Calu3 (cell line): ENCODE measurements at regions not wholly inside any gene's neighbourhood (a gene's known extent, or its start where the extent isn't known, plus 50 kb on each side); places are given as distances from the start of the nearest gene placed in this dataset.

Experiments
- BruUV-seq: library from RNA; stranded (reverse); fragments of 400-500 nt; replicated peaks from 2 replicates; lab custom pipeline; 2021; lab: Mats Ljungman, UMichigan
- CTCF ChIA-PET: fragments of 300-600 bp; sonication (Branson Sonifier 250); formaldehyde crosslinking; loops from one replicate; lab custom pipeline; 2022; ENCODE audit warnings: antibody characterized with exemption; lab: Charles Lee
- DNase-seq: peaks from one replicate; pipeline ENCODE4 v3.0.0; 2022
- H3K27ac Mint-ChIP-seq: one replicate; pipeline ENCODE4 v1.8.0; 2022; ENCODE audit warnings: mixed read lengths; ENCODE audit not compliant: unreplicated experiment
- H3K27me3 Mint-ChIP-seq: one replicate; pipeline ENCODE4 v1.8.0; 2022; ENCODE audit warnings: mixed read lengths; ENCODE audit not compliant: unreplicated experiment
- H3K36me3 Mint-ChIP-seq: one replicate; pipeline ENCODE4 v1.8.0; 2022; ENCODE audit warnings: mild to moderate bottlenecking, moderate library complexity, mixed read lengths; ENCODE audit not compliant: insufficient read depth, unreplicated experiment
- H3K4me1 Mint-ChIP-seq: one replicate; pipeline ENCODE4 v1.8.0; 2022; ENCODE audit warnings: mild to moderate bottlenecking, low read depth, mixed read lengths; ENCODE audit not compliant: unreplicated experiment
- H3K4me3 Mint-ChIP-seq: one replicate; pipeline ENCODE4 v1.8.0; 2022; ENCODE audit warnings: mild to moderate bottlenecking, low read depth, moderate library complexity, mixed read lengths; ENCODE audit not compliant: unreplicated experiment
- H3K9me3 Mint-ChIP-seq: one replicate; pipeline ENCODE4 v1.8.0; 2022; ENCODE audit warnings: low read depth, mixed read lengths; ENCODE audit not compliant: unreplicated experiment
- intact Hi-C: fragments of 100-400 bp; cut with micrococcal nuclease; formaldehyde crosslinking; loops from one replicate; pipeline ENCODE4 v1.10.0; 2022; ENCODE audit not compliant: unreplicated experiment
- TF ChIP-seq, protein P1 (sequence below): fragments of 200-600 bp; IDR thresholded peaks from one replicate; pipeline ENCODE4 v1.8.0; 2022; ENCODE audit warnings: antibody characterized with exemption; ENCODE audit not compliant: unreplicated experiment

DNA sequence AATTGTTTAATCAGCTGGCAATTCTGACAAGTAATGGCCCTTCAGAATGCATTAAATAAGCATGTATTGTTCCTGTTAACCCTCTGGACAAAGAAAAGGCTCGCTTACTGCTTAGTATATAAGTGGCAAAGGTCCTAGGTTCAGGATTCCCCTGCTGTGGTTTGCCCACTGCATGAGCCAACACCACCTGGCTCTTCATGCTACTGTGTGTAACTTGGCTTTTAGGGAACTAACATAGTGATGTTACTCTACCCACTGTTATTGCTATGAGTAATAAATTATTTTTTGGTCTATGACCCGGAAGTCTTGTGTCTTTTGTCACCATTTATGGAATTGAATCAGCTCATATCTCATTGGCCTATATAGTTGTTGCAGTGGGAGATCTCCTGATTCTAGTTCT, 791.7 kb upstream of the PHF14 start:
- peaks cover 3% of the 10 kb centered on the region for H3K9me3 Mint-ChIP-seq
- no peak overlapping the region for H3K4me3 Mint-ChIP-seq
- BruUV-seq: no TSS peak
- H3K27ac Mint-ChIP-seq: no peak overlapping the region
- intact Hi-C loops: no loop called here
- DNase-seq: no peak
- TF ChIP-seq, protein P1, sequence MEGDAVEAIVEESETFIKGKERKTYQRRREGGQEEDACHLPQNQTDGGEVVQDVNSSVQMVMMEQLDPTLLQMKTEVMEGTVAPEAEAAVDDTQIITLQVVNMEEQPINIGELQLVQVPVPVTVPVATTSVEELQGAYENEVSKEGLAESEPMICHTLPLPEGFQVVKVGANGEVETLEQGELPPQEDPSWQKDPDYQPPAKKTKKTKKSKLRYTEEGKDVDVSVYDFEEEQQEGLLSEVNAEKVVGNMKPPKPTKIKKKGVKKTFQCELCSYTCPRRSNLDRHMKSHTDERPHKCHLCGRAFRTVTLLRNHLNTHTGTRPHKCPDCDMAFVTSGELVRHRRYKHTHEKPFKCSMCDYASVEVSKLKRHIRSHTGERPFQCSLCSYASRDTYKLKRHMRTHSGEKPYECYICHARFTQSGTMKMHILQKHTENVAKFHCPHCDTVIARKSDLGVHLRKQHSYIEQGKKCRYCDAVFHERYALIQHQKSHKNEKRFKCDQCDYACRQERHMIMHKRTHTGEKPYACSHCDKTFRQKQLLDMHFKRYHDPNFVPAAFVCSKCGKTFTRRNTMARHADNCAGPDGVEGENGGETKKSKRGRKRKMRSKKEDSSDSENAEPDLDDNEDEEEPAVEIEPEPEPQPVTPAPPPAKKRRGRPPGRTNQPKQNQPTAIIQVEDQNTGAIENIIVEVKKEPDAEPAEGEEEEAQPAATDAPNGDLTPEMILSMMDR: no peak
- H3K27me3 Mint-ChIP-seq: no peaks in the 10 kb centered on the region
- CTCF ChIA-PET: no interaction called here
- no peaks in the 10 kb centered on the region for H3K36me3 Mint-ChIP-seq
- H3K4me1 Mint-ChIP-seq: no peaks in the 10 kb centered on the region

DNA sequence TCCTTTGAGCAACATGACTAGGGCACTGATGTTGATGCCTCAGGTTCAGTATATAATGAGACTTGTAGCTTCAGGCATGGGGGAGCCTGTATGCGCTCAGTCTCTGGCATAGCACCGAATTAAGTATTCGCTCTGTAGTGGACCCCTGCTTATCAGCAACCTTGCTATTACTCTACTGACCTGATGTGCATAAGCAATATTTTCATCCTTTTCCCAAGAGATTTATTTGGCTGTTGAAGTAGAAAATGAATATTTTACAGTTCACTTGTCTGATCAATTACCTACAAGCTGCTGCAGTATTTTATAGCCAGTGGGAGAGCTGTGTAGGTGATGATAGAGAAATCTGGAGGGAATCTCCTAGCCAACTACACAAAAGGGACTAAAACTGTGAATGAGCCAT, 781.6 kb upstream of the PHF14 start:
- Mint-ChIP-seq H3K9me3 (no peaks in the 10 kb centered on the region), H3K4me1 (no peaks in the 10 kb centered on the region), H3K27ac (no peak overlapping the region), H3K36me3 (no peaks in the 10 kb centered on the region), H3K4me3 (no peak overlapping the region), H3K27me3 (no peaks in the 10 kb centered on the region)
- CTCF ChIA-PET: no interaction called here
- no peak for DNase-seq
- TF ChIP-seq, protein P1: no peak
- no TSS peak for BruUV-seq
- intact Hi-C loops: no loop called here

DNA sequence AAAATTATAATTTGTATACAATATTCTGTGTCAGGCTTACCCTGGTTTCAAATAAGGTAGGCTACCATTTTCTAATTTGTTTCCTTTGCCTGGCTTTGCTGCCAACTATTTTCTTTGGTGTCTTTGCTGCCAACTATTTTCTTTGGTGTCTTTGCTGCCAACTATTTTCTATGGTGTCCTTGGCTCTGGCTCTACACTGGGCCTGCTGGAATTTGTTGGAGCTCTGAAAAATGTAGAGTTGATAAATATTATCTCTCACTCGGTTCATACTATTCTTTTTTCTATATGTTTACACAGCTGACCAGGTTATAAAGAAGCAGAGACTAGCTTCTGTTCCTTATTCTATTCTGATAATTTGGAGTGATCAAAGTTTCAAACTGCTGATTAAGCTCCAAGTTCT, 768.0 kb upstream of the PHF14 start:
- CTCF ChIA-PET: interaction anchor here (0.9 to 1.6 kb wide), 2 partner anchors 11 to 99 kb away, joined by 4 to 5 read pairs; no protein-coding TSS in a partner anchor
- peaks cover 5% of the 10 kb centered on the region for H3K36me3 Mint-ChIP-seq
- H3K27me3 Mint-ChIP-seq: no peaks in the 10 kb centered on the region
- no peak overlapping the region for H3K27ac Mint-ChIP-seq
- TF ChIP-seq, protein P1: no peak
- BruUV-seq: no TSS peak
- DNase-seq: no peak
- no peaks in the 10 kb centered on the region for H3K4me1 Mint-ChIP-seq
- H3K9me3 Mint-ChIP-seq: no peaks in the 10 kb centered on the region
- H3K4me3 Mint-ChIP-seq: no peak overlapping the region
- intact Hi-C loops: no loop called here

DNA sequence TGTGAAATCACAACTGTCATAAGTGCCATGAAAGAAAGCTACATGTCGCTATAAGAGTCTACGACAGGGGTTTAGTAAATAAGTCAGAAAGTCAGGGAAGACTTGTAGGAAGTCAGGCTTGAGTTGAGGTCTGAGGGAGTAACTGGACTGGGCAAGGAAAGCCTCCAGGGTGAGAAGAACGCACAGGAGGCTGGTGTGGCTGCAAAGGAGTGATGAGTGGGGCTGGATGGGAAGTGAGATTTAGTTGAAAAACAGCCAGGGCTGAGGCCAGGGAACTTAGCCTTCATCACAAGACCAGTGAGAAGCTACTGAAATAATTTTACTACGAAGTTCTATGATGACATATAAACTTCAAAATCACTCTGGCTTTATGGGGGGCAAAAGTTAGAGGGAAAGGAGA, 763.7 kb upstream of the PHF14 start:
- BruUV-seq: no TSS peak
- Mint-ChIP-seq H3K36me3 (peaks cover 5% of the 10 kb centered on the region), H3K27me3 (no peaks in the 10 kb centered on the region), H3K4me1 (no peaks in the 10 kb centered on the region), H3K27ac (no peak overlapping the region), H3K9me3 (peaks cover 5% of the 10 kb centered on the region), H3K4me3 (no peak overlapping the region)
- intact Hi-C loops: no loop called here
- DNase-seq: no peak
- TF ChIP-seq, protein P1: no peak
- CTCF ChIA-PET: no interaction called here
